Adrenal gland (tissue), 5 donors: ENCODE measurements at regions not wholly inside any gene's neighbourhood (a gene's known extent, or its start where the extent isn't known, plus 50 kb on each side); places are given as distances from the start of the nearest gene placed in this dataset.

Experiments used
- CTCF ChIP-seq, 6 experiments: fragments of 450-650 bp in 4 of 6; fragments of 200-600 bp in 2 of 6; sonication (generic) in 1 of 6; IDR thresholded peaks; 1 replicate in 5 of 6; 2 replicates in 1 of 6; pipeline versions ENCODE4 v1.5.1 to v1.8.0; 2016 to 2021; ENCODE audit warnings: antibody characterized with exemption in 6 of 6, mild to moderate bottlenecking in 2 of 6, moderate library complexity in 1 of 6
- POLR2A ChIP-seq, 2 donors: fragments of 450-650 bp; IDR thresholded peaks; one replicate each; pipeline ENCODE4 v1.6.1; 2017; ENCODE audit warnings: antibody characterized with exemption in 2 of 2, mild to moderate bottlenecking in 2 of 2, moderate library complexity in 1 of 2
- donor health status: DM: no; HTN: no; CAD: no.

GRCh38 chr1:190665045-190665444, 187.4 kb upstream of the BRINP3 start:
- no peak for TF ChIP-seq CTCF (IDR thresholded peaks at IDR 0.05)
- TF ChIP-seq POLR2A (IDR thresholded peaks at IDR 0.05): no peak
